ENCODE measurements at regions not wholly inside any gene's neighbourhood (a gene's known extent, or its start where the extent isn't known, plus 50 kb on each side); places are given as distances from the start of the nearest gene placed in this dataset.

- H3K27me3 ChIP-seq: no peaks in the 10 kb centered on the region
- no peaks in the 10 kb centered on the region for H3K36me3 ChIP-seq
- TF ChIP-seq CTCF (IDR thresholded peaks at IDR 0.05; ENCODE audit: low read depth, low read length): no peak
- DNase-seq: no peak
- no peak overlapping the region for H3K4me3 ChIP-seq (ENCODE audit: low read depth, low read length)
- H3K4me1 ChIP-seq: no peaks in the 10 kb centered on the region
- no peaks in the 10 kb centered on the region for H3K9me3 ChIP-seq
These were observed 287.8 kb upstream of the SHH start for GRCh38 chr7:156100086-156100485.

- no peaks in the 10 kb centered on the region for H3K27me3 ChIP-seq
- DNase-seq: no peak
- no peak for TF ChIP-seq CTCF (IDR thresholded peaks at IDR 0.05; ENCODE audit: low read depth, low read length)
- no peaks in the 10 kb centered on the region for H3K36me3 ChIP-seq
- no peaks in the 10 kb centered on the region for H3K4me1 ChIP-seq
- H3K4me3 ChIP-seq (ENCODE audit: low read depth, low read length): no peak overlapping the region
- no peaks in the 10 kb centered on the region for H3K9me3 ChIP-seq
These were observed 286.8 kb upstream of the SHH start for GRCh38 chr7:156099085-156099484.

GRCh38 chr7:156096771-156097538 is 284.7 kb upstream of the SHH start:
- Histone ChIP-seq H3K36me3 (no peaks in the 10 kb centered on the region), H3K27me3 (no peaks in the 10 kb centered on the region), H3K9me3 (no peaks in the 10 kb centered on the region), H3K4me1 (no peaks in the 10 kb centered on the region), H3K4me3 (ENCODE audit: low read depth, low read length) (no peak overlapping the region)
- no peak for TF ChIP-seq CTCF (IDR thresholded peaks at IDR 0.05; ENCODE audit: low read depth, low read length)
- no peak for DNase-seq

GRCh38 chr7:156095908-156096539 is 283.8 kb upstream of the SHH start:
- H3K27me3 ChIP-seq: peaks cover 2% of the 10 kb centered on the region; the same call in 1 of the 2 replicates
- H3K9me3 ChIP-seq: no peaks in the 10 kb centered on the region
- H3K36me3 ChIP-seq: no peaks in the 10 kb centered on the region
- DNase-seq: no peak
- no peaks in the 10 kb centered on the region for H3K4me1 ChIP-seq
- no peak overlapping the region for H3K4me3 ChIP-seq (ENCODE audit: low read depth, low read length)
- no peak for TF ChIP-seq CTCF (IDR thresholded peaks at IDR 0.05; ENCODE audit: low read depth, low read length)

- TF ChIP-seq CTCF (IDR thresholded peaks at IDR 0.05; ENCODE audit: low read depth, low read length): no peak
- no peak for DNase-seq
- H3K9me3 ChIP-seq: no peaks in the 10 kb centered on the region
- peaks cover 10% of the 10 kb centered on the region; the same call in 1 of the 2 replicates for H3K27me3 ChIP-seq
- H3K36me3 ChIP-seq: no peaks in the 10 kb centered on the region
- H3K4me3 ChIP-seq (ENCODE audit: low read depth, low read length): no peak overlapping the region
- no peaks in the 10 kb centered on the region for H3K4me1 ChIP-seq
These were observed 282.3 kb upstream of the SHH start for GRCh38 chr7:156094350-156095146.
